ENCODE measurements at regions not wholly inside any gene's neighbourhood (a gene's known extent, or its start where the extent isn't known, plus 50 kb on each side); places are given as distances from the start of the nearest gene placed in this dataset.

GRCh38 chr22:27122574-27122973 lies 465.2 kb downstream of the MIAT start:
- TF ChIP-seq CTCF (optimal IDR thresholded peaks at IDR 0.05 in 1 of 3, IDR thresholded peaks at IDR 0.05 in 1 of 3, conservative IDR thresholded peaks at IDR 0.05 in 1 of 3; ENCODE audit: extremely low read depth in 1 of 3, insufficient read depth in 2 of 3, low read length in 3 of 3) (no peak), EZH2 (IDR thresholded peaks at IDR 0.05; ENCODE audit: low read length) (no peak)

Measured in keratinocyte (primary cell).